GM13976 (cell line): ENCODE measurements at regions not wholly inside any gene's neighbourhood (a gene's known extent, or its start where the extent isn't known, plus 50 kb on each side); places are given as distances from the start of the nearest gene placed in this dataset.

ENCODE experiments used
- DNase-seq: peaks from one replicate; pipeline ENCODE4 v3.0.0; 2012; ENCODE audit warnings: low spot score
- CTCF ChIP-seq: IDR thresholded peaks from 2 replicates; pipeline ENCODE4 v1.5.1; 2012; ENCODE audit warnings: borderline replicate concordance, mild to moderate bottlenecking; ENCODE audit not compliant: insufficient read depth; ENCODE audit errors: extremely low read depth, missing control alignments, control extremely low read depth
- in situ Hi-C: fragments of 300-500 bp; cut with MboI; formaldehyde crosslinking; loops from one replicate; pipeline ENCODE4 v1.12.0; 2022; ENCODE audit warnings: low sequenced_read_pairs, mixed read lengths, inconsistent platforms; ENCODE audit not compliant: unreplicated experiment

GRCh38 chr4:35525192-35525978 is 718.9 kb downstream of the ARAP2 start:
- no peak for DNase-seq
- in situ Hi-C loops = no loop called here
- TF ChIP-seq CTCF = no peak

- in situ Hi-C loops = no loop called here
- no peak for TF ChIP-seq CTCF
- no peak for DNase-seq
These were observed 717.9 kb downstream of the ARAP2 start for GRCh38 chr4:35526456-35526855.

- no peak for DNase-seq
- in situ Hi-C loops = no loop called here
- TF ChIP-seq CTCF = no peak
These were observed 709.4 kb downstream of the ARAP2 start for GRCh38 chr4:35534962-35535361.

GRCh38 chr4:35538807-35539206 is 705.5 kb downstream of the ARAP2 start:
- in situ Hi-C loops = no loop called here
- no peak for TF ChIP-seq CTCF
- no peak for DNase-seq

GRCh38 chr4:35539404-35540055 is 704.8 kb downstream of the ARAP2 start:
- TF ChIP-seq CTCF = no peak
- no peak for DNase-seq
- in situ Hi-C loops = no loop called here

GRCh38 chr4:35541146-35541887 is 703.0 kb downstream of the ARAP2 start:
- no peak for DNase-seq
- TF ChIP-seq CTCF = no peak
- in situ Hi-C loops = no loop called here
